IPS DF 19.7 (cell line): ENCODE measurements at regions not wholly inside any gene's neighbourhood (a gene's known extent, or its start where the extent isn't known, plus 50 kb on each side); places are given as distances from the start of the nearest gene placed in this dataset.

Experiments
- DNase-seq: peaks from one replicate; pipeline ENCODE4 v3.0.0-alpha.2; 2013; ENCODE audit warnings: low read depth, low spot score

DNA sequence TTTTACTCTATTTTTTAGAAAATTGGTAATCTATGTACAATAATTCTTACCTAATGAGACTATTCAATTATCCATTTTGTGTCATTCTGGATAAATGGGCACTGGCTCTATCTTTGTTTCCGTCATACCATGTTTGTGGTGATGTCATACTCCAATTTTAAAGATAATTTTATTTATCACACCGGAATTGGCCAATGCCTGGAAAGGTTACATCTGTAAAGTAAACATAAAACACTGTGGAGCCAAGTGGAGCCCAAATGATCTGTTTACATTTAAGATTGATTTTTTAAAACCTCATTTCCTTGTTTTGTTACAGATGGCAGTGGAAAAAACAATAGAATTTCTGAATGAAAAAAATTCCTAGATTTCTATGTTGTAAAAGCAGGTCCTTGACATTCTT, 120.2 kb upstream of the GPRIN3 start:
- no peak for DNase-seq

GRCh38 chr4:89425023-89425422, 117.4 kb upstream of the GPRIN3 start:
- DNase-seq, result no peak

DNA sequence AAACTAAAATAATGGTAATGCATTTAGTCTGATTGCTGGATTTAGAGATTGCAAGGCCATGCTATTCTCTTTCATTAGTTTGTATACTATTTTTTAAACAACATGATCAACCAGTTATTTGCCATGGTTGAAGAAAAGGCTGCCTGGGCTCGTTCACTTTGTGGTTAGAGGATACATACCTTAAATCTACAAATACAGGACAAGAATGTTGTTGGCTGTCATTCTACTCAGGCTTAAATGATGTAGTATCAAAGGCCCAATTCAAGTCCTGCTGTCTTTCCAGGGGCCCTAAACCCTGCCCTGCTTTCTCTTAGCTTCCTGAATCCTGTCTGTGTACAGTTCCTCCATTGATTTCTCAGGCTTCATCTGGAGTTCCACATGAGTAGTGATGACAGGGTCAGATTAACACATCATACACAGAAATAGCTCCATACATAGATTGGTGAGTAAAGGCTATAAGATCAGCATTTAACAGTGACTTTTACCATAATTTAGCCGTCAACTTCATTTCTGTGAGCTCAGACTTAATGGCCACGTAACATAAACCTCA, 114.9 kb upstream of the GPRIN3 start:
- no peak for DNase-seq

GRCh38 chr4:89420507-89420906, 112.9 kb upstream of the GPRIN3 start:
- DNase-seq, result no peak

DNA sequence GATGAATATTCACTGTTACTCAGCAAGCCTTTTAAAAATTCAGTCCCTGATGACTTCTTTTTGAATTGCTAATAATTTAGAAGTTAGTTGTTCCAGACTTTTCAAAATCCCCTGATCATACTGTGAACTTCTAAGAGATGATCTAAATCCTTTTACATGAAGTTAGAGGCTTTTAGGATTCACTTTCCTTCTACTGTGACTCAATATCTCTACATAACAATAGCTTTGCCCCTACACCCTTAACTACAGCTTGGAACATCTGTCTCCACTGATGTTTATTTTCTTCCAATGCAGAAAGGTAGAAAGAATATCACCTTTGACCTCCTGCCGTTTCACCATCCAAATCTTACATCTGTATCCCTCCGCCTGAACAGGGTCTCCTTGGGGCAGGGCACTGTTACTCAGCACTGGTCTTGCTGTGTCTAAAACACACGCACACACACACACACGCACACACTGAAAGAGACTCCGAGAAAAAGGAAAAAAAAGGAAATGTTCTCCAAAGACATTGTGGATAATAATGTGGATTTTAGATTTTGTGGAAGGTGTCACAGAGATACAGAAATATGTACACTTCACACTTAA, 111.6 kb upstream of the GPRIN3 start:
- peak; percentile 25 for DNase-seq

DNA sequence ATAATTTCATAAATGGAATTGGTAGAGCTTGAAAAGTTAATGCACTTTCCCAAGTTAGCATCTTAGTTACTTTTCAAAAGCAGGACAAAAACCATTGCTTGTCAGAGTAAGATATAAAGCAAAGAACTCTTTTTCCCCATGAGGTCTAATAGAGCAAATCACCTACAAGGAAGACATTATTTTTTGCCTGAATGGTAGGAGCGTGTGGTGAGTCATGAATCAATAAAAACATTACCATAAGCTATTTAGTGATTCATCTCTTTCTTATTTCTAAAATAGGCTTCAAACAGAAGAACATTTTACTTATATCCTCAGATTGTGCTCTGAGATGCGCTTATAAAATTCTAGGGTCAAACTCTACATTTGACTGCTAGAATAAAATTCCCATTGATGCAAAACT, 109.4 kb upstream of the GPRIN3 start:
- no peak for DNase-seq

- no peak for DNase-seq
Observed at GRCh38 chr4:89413518-89413917, 105.9 kb upstream of the GPRIN3 start.

DNA sequence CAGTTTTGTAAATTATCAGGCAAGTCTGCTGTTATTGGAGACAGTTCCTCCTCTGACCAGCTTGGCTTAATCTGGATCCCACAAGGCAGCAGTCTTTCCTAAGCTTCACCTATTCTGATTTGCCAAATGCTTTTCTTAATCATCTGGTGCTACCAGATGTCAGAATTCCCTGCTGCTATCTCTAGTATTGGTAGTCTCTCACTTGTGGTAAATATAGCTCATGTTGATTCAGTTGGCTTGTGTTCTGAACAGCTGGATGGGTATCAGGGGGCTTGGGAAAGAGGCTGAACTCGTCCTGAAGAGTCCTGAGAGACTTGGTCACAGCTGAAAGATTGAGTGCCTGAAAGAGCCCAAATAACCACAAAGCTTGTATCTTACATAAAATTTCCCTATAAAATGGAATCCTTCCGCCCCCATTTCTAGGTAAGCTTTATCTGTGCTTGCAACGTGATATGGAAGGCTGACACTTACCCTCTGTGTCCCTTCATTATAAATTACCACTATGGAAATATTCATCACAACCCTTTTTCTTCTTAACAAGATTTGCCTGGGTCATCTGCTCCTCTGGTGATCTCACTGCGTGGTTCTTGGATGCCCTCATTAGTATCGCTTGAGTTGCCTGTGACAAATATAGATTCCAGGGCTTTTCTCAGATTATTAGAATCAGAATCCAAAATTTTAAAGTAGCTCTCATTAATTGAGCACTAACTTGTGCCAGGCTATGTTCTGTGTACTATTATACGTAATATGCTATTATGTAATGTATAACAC, 104.1 kb upstream of the GPRIN3 start:
- DNase-seq, result no peak

- no peak for DNase-seq
Observed at GRCh38 chr4:89410687-89411086, 103.1 kb upstream of the GPRIN3 start.

- DNase-seq, result no peak
Observed at GRCh38 chr4:89404530-89404929, 96.9 kb upstream of the GPRIN3 start.

GRCh38 chr4:89403826-89404225, 96.2 kb upstream of the GPRIN3 start:
- no peak for DNase-seq

DNA sequence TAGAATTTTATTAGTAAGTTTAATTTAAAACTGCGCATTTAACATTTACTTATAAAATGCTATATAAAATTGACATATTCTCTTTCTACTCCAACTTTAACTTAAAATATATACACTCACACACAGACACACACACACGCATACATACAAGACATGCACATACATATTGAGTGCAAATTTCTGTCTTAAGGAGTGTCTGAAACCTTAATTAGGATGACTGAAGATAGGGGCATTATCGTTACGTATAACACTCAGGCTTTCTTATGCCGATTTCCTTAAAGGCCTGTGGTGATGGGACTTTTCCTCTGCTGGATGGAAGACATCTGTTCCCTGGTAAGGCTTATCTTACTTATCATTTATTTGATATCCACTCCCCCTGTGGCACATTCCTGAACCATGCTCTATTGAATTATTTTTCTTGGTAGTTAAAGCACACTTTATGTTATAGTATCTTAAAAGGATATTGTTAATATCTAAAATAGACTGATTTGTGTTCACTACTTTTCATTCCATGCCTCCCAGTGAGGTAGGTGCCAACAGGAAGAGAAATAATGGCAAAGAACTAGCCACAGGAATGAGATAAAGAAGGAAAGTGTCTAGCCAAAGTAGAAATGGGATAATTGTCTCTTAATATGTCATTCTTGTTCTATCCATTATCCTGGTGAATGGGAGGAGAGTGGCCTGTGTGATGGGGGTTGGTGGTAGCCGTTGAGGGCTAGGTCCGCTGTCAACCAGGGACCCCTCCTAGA, 92.9 kb upstream of the GPRIN3 start:
- DNase-seq, result no peak

GRCh38 chr4:89398644-89399043, 91.0 kb upstream of the GPRIN3 start:
- DNase-seq, result no peak

DNA sequence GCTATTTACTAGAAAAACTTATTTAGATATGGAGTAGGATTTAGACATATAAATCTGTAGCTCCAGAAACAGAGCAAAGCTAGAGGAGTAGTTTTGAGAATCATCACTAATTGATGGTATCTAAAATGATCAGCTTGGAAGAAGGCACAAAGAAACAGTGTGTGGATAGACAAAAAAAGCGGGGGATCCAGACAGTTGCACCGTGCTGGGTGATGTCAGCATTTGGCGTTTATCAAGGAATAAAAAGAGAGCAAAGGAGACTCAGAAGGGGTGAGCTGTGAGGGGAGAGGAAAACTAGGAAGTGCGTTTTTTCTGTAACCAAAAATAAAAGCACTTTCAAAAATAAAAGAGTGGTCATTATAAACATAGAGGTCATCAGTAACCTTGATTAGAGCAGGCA, 90.5 kb upstream of the GPRIN3 start:
- no peak for DNase-seq

- no peak for DNase-seq
Observed at GRCh38 chr4:89397441-89397840, 89.8 kb upstream of the GPRIN3 start.

GRCh38 chr4:89382439-89382838, 74.8 kb upstream of the GPRIN3 start:
- DNase-seq, result no peak

DNA sequence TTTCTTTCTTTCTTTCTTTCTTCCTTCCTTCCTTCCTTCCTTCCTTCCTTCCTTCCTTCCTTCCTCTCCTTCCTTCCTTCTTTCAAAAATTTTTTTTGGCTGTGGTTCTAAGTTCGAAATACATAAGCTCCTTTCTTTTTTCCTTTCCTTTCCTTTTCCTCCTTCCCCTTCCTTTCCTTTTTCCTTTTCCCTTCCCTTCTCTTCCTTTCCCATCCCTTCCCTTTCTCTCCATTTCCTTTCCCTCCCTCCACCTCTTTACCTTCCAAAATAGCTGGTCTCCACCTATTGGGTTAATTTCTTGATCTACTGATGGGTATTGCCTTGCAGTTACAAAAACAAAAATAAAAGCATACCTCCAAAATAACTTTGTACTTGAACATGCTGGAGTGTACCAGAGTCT, 73.4 kb upstream of the GPRIN3 start:
- DNase-seq, result no peak

- no peak for DNase-seq
Observed at GRCh38 chr4:89379511-89380044, 72.0 kb upstream of the GPRIN3 start.

GRCh38 chr4:89373394-89373793, 65.8 kb upstream of the GPRIN3 start:
- DNase-seq, result no peak

- no peak for DNase-seq
Observed at GRCh38 chr4:89371614-89372013, 64.0 kb upstream of the GPRIN3 start.

DNA sequence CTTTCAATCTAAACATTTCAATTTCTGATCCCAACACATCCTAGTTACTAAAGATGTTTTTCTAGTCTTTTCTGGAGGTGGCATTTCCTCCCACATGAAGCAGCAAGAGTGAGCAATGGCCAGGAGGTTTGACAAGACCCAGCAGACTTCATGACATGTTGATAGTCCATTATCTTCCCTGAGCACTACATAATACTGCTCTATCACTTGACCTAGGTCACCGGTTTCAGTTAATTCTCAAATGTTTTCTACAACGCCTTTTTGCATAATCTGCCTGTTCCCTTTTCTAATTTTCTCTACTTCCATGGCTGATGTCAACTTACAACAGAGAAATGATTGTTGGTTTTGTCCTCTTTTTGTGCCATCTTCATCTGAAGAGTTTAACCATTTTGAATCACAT, 62.0 kb upstream of the GPRIN3 start:
- DNase-seq, result no peak

DNA sequence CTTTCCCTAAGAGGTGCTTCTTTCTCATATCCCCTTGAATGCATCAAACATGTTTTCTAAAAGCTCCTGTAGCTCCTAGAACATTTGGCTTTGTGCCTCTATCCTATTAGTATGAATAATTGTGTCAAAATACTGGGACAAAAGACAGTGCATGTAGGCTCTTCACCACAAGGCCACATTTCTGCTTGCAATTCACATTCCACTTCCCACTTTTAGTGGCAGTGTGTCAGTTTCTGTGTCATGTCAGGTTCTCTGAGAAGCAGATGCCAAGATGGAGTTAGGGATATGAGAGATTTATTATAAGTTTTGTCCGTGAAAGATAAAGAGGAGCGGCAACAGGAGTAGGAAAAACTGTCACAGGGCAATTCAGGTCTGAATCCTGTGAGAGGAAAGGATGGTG, 61.3 kb upstream of the GPRIN3 start:
- no peak for DNase-seq
